22Rv1 (cell line): ENCODE measurements at regions not wholly inside any gene's neighbourhood (a gene's known extent, or its start where the extent isn't known, plus 50 kb on each side); places are given as distances from the start of the nearest gene placed in this dataset.

Experiments used
- CTCF ChIP-seq: fragments of 450-650 bp; IDR thresholded peaks from 2 replicates; pipeline ENCODE4 v1.5.1; 2017; ENCODE audit warnings: mild to moderate bottlenecking
- ZFX ChIP-seq: fragments of 450-650 bp; IDR thresholded peaks from 2 replicates; pipeline ENCODE4 v1.6.1; 2017; ENCODE audit warnings: antibody characterized with exemption, borderline replicate concordance

- TF ChIP-seq CTCF (no peak), ZFX (no peak)
Measured at GRCh38 chr16:5815570-5816237, 718.1 kb upstream of the EEF2KMT start.
